ENCODE measurements at regions not wholly inside any gene's neighbourhood (a gene's known extent, or its start where the extent isn't known, plus 50 kb on each side); places are given as distances from the start of the nearest gene placed in this dataset.

- TF ChIP-seq CTCF (IDR thresholded peaks at IDR 0.05) = no peak
- no peak for TF ChIP-seq POLR2A (IDR thresholded peaks at IDR 0.05)
- no peak for TF ChIP-seq EP300 (IDR thresholded peaks at IDR 0.05)
These were observed 154.2 kb upstream of the RUNX1 start for GRCh38 chr21:35203093-35203977.

Measured in tibial nerve (tissue), 4 donors.